GM19240 (cell line): ENCODE measurements at regions not wholly inside any gene's neighbourhood (a gene's known extent, or its start where the extent isn't known, plus 50 kb on each side); places are given as distances from the start of the nearest gene placed in this dataset.

Experiments used
- DNase-seq: peaks from one replicate; pipeline ENCODE4 v3.0.0; 2011; ENCODE audit warnings: low spot score; ENCODE audit not compliant: insufficient read length

DNA sequence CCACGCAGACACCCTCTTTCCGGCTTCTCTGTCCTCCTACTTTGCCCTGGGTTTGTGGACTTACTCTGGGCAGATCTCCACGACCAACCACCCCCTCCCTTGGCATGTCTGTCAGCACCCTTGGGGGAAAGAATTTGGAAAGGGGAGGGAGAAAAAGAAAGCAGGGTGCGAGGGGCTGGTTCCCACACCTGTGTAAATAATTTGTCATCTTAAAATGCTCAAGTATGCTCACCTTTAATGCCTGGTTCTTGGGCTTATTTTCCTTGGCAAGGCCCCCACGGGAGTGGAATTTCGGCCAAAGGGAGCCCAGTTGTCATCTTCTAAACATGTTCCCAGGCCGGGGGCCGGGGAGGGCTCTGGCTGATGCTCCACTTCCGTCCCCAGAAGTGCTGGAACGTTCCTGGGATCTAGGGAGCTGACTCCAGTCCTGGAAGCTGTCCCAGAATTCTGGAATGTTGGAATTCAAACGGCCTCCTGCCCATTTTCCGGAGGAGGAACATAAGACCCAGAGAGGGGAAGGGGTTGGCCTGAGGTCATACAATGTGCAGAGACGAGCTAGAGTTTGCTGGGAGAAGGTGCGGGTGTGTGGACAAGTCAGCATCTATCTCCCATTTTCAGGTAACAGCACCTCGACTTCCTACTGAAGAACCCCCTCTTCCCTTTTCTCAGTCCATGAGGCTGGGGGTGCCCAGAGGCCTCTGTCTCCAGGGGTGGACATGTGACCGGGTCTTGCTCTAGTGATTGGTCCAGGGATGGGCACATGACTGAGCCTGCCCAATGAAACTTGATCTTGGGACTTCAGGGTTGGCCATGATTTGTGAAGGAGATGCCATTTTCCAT lies 122.3 kb downstream of the CEBPB start:
- no peak for DNase-seq

- no peak for DNase-seq
Observed at GRCh38 chr20:50313522-50313820, 122.8 kb downstream of the CEBPB start.

DNA sequence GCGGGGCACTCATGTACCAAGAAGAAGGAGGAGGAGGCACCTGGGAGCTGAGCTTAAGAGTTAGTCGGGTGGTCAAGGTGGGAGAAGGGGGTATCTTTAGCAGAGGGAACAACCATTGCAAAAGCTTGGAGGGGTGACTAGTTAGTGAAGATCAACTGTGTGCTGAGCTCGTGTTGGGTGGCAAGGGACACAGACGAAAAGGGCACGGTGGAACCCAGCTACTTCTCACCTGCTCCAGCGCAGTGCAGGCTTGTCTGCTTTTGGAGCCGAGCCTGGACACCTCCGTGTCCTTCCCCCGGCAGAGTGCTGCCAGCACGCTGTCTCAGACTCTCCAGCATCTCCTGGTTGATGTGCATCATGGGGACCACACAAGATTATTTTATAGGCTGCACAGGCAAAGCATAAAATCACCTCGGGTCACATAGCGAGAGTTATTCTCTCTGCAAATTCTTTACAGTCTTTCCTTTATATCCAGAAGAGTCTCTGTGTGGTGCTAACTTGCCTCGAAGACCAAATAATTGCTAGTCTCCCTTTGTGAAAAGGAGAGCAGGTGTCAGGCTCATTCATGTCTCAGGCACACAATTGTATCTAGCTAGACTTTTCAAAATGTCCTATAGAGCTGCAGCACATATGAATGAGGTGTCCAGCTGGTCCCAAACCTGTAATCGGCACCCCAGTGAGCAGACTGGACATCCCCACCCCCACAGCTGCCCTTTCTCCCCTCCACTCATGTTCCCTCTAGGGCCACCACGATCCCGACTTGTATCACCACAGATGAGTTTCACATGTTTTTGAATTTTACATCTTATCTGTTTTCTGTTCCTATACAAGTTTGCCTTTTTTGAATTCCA lies 123.4 kb downstream of the CEBPB start:
- no peak for DNase-seq

DNA sequence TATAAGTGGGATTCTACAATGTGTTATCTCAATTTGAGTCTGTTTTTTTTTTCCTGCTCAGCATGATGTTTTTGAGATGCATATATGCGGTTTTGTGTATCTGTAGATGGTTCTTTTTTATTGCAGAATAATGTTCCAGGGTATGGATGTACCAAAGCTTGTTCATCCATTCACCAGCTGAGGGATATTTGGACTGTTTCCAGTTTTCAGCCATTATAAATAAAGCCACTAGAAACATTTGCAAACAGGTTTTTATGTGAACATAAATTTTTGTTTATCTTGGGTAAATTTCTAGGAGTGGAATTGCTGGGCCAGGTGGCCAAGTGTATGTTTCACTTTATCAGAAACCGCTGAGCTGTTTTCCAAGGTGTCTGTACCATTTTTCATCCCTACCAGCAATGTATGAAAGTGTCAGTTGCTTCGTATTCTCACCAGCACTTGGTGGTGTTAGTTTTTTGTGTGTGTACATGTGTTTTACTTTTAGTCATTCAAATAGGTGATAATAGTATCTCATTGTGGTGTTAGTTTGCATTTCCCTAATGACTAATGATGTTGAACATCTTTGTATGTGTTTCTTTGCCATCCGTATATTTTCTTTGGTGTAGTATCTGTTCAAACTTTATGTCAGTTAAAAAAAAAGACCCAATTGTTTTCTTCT lies 124.2 kb downstream of the CEBPB start:
- no peak for DNase-seq

DNA sequence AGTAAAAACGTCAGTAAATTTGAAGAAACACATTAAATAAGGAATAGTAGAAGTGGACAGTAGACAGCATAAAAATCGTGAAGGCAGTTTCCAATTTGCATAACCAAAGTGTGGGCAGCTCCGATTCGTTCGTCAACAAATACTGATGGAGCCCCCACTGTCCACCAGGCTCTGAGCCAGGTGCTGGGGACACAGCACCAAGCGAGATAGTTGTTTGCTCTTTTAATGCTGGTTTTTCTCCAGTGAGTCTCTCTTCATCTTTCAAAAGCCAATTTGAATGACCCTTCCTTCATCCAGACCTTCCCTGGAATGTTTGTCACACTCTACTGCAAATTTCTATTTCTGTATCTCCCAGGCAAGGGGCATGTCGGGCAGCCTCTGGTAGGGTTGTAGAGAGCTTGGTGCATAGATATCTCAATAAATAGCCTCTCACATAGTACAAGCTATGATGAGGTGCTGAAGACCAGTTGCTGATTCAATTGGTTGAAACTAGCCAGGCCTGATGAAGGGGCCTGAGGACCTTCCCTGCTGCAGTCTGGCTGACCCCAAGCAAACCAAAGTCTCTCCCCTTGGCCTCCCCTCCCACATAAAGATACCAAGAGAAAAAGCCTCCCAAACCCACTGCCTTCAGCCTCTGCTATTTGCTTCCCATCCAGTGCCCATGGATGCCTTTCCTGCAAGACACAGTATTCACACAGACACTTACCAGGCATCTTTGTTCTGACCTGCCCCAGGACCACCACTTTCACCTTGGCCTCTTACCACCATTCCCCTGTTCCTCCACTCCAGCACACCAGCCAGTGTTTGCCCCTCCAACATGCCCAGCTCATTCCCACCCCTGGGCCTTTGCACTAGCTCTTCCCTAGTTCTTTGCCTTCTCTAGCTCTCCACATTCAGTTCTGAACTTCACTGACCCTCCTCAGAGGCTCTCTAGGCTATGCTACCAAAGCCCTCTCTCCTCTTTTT lies 125.2 kb downstream of the CEBPB start:
- DNase-seq = no peak

DNA sequence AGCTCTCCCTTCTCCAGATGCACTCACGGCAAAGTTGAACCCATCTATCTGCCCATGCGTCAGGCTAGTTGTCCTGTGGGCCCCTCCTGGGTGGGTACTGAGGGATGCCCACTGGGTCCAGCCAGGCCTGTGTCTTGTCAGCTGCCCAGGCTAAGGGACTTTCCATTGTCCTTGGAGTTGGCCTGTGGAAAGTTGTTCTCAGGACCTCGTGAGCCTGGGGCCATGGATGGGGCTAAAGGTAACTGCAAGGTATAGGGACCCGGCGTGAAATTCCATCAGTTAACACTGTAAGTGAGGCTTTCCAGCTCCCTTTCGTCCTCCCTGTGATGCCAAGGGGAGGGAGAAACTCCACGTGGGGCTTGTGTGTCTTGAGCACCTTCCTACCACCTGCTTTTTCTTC lies 126.5 kb downstream of the CEBPB start:
- DNase-seq = no peak

DNA sequence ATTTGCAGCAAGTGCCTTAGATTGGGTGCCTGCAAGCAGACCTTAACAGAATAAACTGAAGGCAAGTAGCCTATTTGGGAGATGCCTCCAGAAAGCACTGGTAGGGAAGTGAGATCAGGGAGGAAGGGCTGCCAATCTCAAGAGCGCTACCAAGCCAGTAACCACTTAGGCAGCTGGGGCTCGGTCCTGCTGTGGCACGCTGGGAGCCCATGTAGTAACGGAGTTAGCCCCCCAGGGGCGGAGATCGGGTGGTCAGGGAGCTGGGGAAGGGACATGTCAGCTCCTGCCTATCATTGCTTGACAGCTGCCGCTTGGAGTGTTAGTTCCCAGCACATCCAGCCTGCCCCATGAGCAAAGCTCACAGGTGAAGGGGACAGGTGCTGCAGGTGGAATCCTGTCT lies 127.0 kb downstream of the CEBPB start:
- no peak for DNase-seq

GRCh38 chr20:50318710-50319109 lies 128.1 kb downstream of the CEBPB start:
- DNase-seq = no peak

DNA sequence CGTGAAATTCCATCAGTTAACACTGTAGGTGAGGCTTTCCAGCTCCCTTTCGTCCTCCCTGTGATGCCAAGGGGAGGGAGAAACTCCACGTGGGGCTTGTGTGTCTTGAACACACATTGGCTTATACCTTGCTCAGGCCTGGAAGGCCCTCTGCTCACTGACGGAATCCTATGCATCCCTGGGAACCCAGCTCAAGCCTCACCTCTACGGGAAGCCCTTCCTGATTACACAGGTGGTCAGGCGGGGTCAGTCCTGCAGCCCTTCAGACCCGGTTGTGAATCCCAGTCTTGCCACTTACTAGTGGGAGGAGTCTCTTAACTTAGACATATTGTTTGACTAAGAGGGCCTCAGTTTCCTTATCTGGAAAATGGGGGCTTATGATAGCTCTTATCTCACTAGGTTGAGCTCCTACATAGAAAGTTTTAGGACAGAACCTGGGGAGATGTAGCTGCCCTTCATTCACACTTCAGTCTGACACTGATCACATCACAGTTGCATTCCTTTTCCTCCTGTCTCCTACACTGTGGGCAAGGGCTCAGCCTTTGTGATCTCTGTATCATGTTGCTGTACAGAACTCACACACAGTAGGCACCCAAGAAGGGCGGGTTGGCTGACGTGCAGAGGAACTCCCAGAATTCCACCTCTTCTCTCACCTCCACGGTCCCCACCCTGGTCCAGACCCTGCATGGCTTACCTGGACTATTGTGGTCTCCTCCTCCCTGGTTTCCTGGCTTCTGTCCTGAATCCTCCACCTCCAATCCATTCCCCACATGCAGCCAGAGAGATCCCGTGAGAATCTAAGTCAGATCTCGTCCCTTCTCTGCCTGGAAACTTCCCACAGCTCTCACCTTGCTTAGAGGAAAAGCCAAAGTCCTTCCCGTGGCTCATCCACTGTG lies 129.6 kb downstream of the CEBPB start:
- DNase-seq = no peak

DNA sequence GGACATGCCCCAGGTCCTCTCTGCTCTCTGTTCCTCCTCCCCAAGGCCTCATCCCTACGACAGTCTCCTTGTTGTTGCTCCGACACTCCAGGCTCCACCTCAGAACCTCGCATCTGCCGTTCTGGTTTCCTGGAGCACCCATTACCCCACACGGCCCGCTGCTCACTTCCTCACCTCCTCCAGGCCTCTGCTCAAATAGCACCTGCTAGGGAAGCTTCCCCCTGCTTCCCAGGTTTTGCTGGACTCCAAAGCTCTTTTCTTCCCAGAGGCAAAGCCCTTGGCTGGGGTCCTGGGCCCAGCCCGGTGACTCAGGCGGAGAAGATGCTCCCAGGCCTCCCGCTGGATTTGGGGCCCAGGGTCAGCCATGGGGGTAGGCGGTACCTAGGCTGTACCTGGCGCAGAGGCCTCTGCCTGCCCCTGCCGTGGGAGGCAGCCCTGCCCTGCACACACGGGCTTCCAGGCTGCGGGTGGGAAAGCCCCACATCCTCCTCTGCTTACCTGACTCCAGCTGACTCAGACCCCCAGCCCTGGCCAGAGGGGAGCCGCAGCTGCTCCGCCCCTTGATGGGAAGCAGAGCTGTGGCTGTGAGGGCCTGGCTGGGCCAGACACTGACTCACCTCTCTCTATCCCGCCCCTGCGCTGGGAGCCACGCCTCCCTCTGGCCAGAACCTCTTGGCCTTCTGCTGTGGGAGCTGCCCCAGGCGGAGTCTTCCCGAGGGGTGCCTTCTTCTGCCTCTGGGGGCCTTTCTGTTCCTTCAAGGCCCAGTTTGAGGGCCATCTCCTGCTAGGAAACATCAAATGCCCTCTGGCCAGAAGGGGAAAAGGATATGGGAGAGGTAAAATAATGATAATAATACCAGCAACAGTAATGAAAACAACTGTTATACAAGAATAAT lies 130.5 kb downstream of the CEBPB start:
- no peak for DNase-seq

GRCh38 chr20:50321797-50322480 lies 131.3 kb downstream of the CEBPB start:
- DNase-seq = no peak

DNA sequence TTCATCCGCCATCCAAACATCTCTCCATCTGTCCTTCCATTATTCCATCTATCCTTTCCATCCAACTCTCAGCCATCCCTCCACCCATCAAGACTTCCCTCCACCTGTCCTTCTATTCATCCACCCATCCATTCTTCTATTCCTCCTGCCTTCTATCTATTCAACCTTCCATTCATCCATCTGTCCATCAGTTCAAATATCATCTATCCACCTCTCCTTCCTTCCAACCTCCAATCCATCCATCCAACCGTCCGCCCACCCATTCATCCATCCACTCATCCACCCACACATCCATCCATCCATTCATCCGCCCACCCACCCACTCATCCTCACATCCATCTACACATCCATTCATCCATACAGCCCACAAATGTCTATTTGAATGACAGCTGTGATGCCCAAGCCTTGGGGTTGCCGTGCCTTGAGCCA lies 132.1 kb downstream of the CEBPB start:
- DNase-seq = no peak

- DNase-seq = no peak
Observed at GRCh38 chr20:50323209-50323608, 132.6 kb downstream of the CEBPB start.

DNA sequence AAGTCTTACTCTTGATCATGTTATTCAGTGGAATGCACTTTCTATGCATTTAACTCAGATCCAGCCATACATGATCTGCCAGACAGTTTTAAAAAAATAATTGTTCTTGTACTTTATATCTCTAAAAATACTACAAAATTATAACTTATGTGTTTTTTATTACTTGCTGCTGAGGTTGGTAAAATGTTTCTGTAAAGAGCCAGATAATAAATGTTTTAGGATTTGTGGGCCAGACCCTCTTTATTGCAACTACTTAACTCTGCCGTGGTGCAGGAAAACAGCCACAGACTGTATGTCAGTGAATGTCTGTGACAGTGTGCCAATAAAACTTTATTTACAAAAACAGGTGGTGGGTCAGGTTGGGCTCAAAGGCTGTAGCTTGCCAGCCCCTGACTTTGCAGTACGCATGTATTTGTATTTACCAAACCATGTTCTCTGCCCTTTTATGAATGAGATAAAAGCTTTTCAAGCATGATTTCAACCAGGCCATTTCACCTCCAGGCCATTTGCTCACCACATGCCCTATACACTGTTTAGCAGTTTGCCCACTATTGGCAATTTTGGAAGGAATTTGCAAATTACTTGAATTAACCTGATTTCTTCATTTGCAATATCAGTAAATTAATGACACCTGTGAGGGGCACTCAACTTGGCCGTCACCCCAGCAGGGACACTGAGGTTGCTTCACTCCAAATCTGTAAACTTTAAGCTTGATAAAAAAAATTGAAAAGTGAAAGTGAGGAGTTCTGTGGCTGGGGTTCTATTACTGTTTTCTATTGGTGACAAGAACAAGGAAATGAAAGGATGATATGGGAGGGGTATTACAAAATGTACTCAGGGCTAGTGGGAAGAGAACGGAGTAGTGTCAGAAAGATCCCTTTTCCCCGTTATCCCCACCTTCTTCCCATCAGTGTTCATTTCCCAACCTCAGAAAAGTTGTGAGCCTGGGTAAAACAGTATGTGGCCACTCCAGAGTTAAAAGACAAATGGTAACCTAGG lies 133.4 kb downstream of the CEBPB start:
- DNase-seq = no peak

DNA sequence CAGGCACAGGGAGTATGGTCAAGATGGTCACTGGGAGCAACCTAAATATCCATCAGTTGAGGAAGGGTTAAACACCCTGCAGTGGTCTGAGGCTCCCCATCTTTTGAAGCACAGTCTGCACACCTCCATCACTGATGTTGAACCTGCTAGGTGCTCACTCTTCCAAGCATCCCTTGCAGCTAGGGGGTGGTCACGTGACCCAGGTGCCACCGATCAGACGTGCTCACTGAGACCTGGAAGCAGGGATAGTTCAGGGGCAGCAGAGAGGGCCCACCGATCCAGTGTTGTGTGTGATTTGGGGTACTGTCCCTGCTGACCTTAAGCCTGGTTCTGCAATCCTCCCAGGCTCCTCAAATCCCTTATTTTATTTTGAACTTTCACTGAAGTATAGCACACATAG lies 134.6 kb downstream of the CEBPB start:
- DNase-seq = no peak

- no peak for DNase-seq
Observed at GRCh38 chr20:50325651-50326050, 135.0 kb downstream of the CEBPB start.

DNA sequence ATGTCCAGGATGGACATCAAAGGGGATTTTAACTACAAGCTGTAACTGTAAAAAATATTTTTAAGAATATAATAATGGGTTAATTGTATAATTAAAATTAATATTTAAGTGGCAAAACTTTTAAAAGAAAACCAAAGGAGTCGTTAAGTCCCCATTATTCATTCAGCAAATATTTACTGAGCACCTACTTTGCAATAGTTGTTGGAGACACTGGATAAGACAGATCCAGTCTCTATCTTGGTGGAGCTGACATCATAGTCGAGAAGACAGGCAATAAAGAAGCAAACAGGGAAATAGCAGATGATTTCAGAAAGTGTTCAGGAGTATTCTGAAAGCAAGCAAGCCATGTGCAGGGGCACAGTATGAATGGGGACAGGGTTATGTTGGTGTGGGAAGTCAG lies 137.0 kb downstream of the CEBPB start:
- DNase-seq = no peak
